Liver (tissue), 8 donors: ENCODE measurements at regions not wholly inside any gene's neighbourhood (a gene's known extent, or its start where the extent isn't known, plus 50 kb on each side); places are given as distances from the start of the nearest gene placed in this dataset.

ENCODE experiments used
- DNase-seq: peaks from one replicate; pipeline ENCODE4 v3.0.0-alpha.2; 2017; ENCODE audit warnings: low spot score
- H3K27ac ChIP-seq, 2 donors: one replicate each; pipeline ENCODE4 v1.7.0; 2013; ENCODE audit warnings: inconsistent platforms in 2 of 2, low read length in 2 of 2, control low read depth in 1 of 2, low read depth in 1 of 2, mild to moderate bottlenecking in 1 of 2
- H3K27me3 ChIP-seq, 4 donors: one replicate each; pipeline versions ENCODE4 v1.6.1 to v1.7.0; 2013; ENCODE audit warnings: low read length in 3 of 4, inconsistent platforms in 1 of 4, mild to moderate bottlenecking in 1 of 4, moderate library complexity in 1 of 4; ENCODE audit not compliant: control insufficient read depth in 4 of 4, insufficient read depth in 4 of 4
- H3K36me3 ChIP-seq, 4 donors: one replicate each; pipeline versions ENCODE4 v1.6.1 to v1.7.0; 2013; ENCODE audit warnings: low read length in 3 of 4, mild to moderate bottlenecking in 3 of 4, low read depth in 1 of 4, moderate library complexity in 1 of 4; ENCODE audit not compliant: control insufficient read depth in 4 of 4, insufficient read depth in 3 of 4
- H3K4me1 ChIP-seq, 4 donors: one replicate each; pipeline versions ENCODE4 v1.6.1 to v1.7.0; 2013; ENCODE audit warnings: low read length in 3 of 4, mild to moderate bottlenecking in 3 of 4, moderate library complexity in 1 of 4; ENCODE audit not compliant: control insufficient read depth in 4 of 4, insufficient read depth in 4 of 4
- H3K4me3 ChIP-seq, 3 donors: one replicate each; pipeline versions ENCODE4 v1.6.1 to v1.7.0; 2013; ENCODE audit warnings: low read length in 3 of 3, control low read depth in 1 of 3, low read depth in 1 of 3, mild to moderate bottlenecking in 1 of 3
- H3K9ac ChIP-seq, 2 donors: one replicate each; pipeline ENCODE4 v1.7.0; 2013; ENCODE audit warnings: low read length in 2 of 2, mild to moderate bottlenecking in 2 of 2, moderate library complexity in 2 of 2, control low read depth in 1 of 2, low read depth in 1 of 2
- H3K9me3 ChIP-seq, 4 donors: one replicate each; pipeline versions ENCODE4 v1.6.1 to v1.7.0; 2013; ENCODE audit warnings: low read length in 3 of 4; ENCODE audit not compliant: control insufficient read depth in 4 of 4
- CTCF ChIP-seq: fragments of 150-350 bp; IDR thresholded peaks from 2 replicates; pipeline ENCODE4 v1.5.1; 2017; ENCODE audit warnings: improper control_type of control experiment, low read depth, low read length; ENCODE audit not compliant: missing input control
- EGR1 ChIP-seq, 2 donors: IDR thresholded peaks; 2 replicates each; pipeline ENCODE4 v1.6.1; 2016 to 2018; ENCODE audit warnings: antibody characterized with exemption in 2 of 2, low read depth in 2 of 2
- FOXA1 ChIP-seq: IDR thresholded peaks from 2 replicates; pipeline ENCODE4 v1.6.1; 2016; ENCODE audit warnings: antibody characterized with exemption
- FOXA2 ChIP-seq: IDR thresholded peaks from 2 replicates; pipeline ENCODE4 v1.6.1; 2016; ENCODE audit warnings: antibody characterized with exemption
- GABPA ChIP-seq, 2 donors: IDR thresholded peaks in 1 of 2; conservative IDR thresholded peaks in 1 of 2; 2 replicates each; pipeline ENCODE4 v1.6.1; 2016; ENCODE audit warnings: antibody characterized with exemption in 2 of 2, mild to moderate bottlenecking in 1 of 2, moderate library complexity in 1 of 2
- HNF4A ChIP-seq, 2 donors: conservative IDR thresholded peaks; 2 replicates each; pipeline ENCODE4 v1.6.1; 2016; ENCODE audit warnings: antibody characterized with exemption in 2 of 2, mild to moderate bottlenecking in 2 of 2
- HNF4G ChIP-seq: IDR thresholded peaks from 2 replicates; pipeline ENCODE4 v1.6.1; 2016; ENCODE audit warnings: antibody characterized with exemption
- JUND ChIP-seq, 2 donors: IDR thresholded peaks; 2 replicates each; pipeline ENCODE4 v1.6.1; 2016; ENCODE audit warnings: antibody characterized with exemption in 2 of 2
- NR2F2 ChIP-seq: IDR thresholded peaks from 2 replicates; pipeline ENCODE4 v1.6.1; 2016; ENCODE audit warnings: antibody characterized with exemption
- RAD21 ChIP-seq, 2 donors: IDR thresholded peaks; 2 replicates each; pipeline ENCODE4 v1.6.1; 2016; ENCODE audit warnings: antibody characterized with exemption in 2 of 2, mild to moderate bottlenecking in 2 of 2
- REST ChIP-seq: IDR thresholded peaks from 2 replicates; pipeline ENCODE4 v1.6.1; 2016; ENCODE audit warnings: antibody characterized with exemption, mild to moderate bottlenecking
- RXRA ChIP-seq, 2 donors: IDR thresholded peaks; 2 replicates each; pipeline ENCODE4 v1.6.1; 2017 to 2018; ENCODE audit warnings: antibody characterized with exemption in 2 of 2, mild to moderate bottlenecking in 1 of 2
- SP1 ChIP-seq: IDR thresholded peaks from 2 replicates; pipeline ENCODE4 v1.6.1; 2018; ENCODE audit warnings: antibody characterized with exemption, mild to moderate bottlenecking
- TAF1 ChIP-seq: conservative IDR thresholded peaks from 2 replicates; pipeline ENCODE4 v1.6.1; 2016; ENCODE audit warnings: antibody characterized with exemption, mild to moderate bottlenecking
- YY1 ChIP-seq: IDR thresholded peaks from 2 replicates; pipeline ENCODE4 v1.6.1; 2016; ENCODE audit warnings: antibody characterized with exemption, mild to moderate bottlenecking
- ZBTB33 ChIP-seq: IDR thresholded peaks from 2 replicates; pipeline ENCODE4 v1.6.1; 2016; ENCODE audit warnings: antibody characterized with exemption
- WGBS: extraction: QIAGEN DNeasy Blood & Tissue Kit; methylation state at CpG from one replicate; pipeline ENCODE4 v1.1.7; 2013; 5-methylcytosine and 5-hydroxymethylcytosine counted together
- TF ChIP-seq, protein P1 (sequence below): IDR thresholded peaks from 2 replicates; pipeline ENCODE4 v1.6.1; 2016; ENCODE audit warnings: antibody characterized with exemption
- donor health status: healthy.
- donor health status: healthy.
- donor health status: healthy.
- donor health status: healthy.
- donor health status: healthy.

GRCh38 chr11:104462341-104462740 is 298.4 kb upstream of the PDGFD start (continued):
- no peak for TF ChIP-seq ZBTB33

- Histone ChIP-seq H3K4me1 (no peaks in the 10 kb centered on the region), H3K27ac (no peak overlapping the region), H3K27me3 (no peaks in the 10 kb centered on the region), H3K4me3 (no peak overlapping the region), H3K9ac (no peak overlapping the region), H3K36me3 (no peaks in the 10 kb centered on the region), H3K9me3 (no peaks in the 10 kb centered on the region)
- TF ChIP-seq EGR1 (IDR thresholded peaks at IDR 0.05; ENCODE audit: low read depth in 2 of 2) (no peak), RXRA (IDR thresholded peaks at IDR 0.05) (no peak), TAF1 (no peak), RAD21 (IDR thresholded peaks at IDR 0.05) (no peak), FOXA1 (no peak), ZBTB33 (no peak), GABPA (IDR thresholded peaks at IDR 0.05 in 1 of 2, conservative IDR thresholded peaks at IDR 0.05 in 1 of 2) (no peak), YY1 (no peak), CTCF (no peak), FOXA2 (no peak), HNF4A (conservative IDR thresholded peaks at IDR 0.05) (no peak), JUND (IDR thresholded peaks at IDR 0.05) (no peak), HNF4G (no peak), NR2F2 (no peak), REST (no peak), SP1 (no peak)
- TF ChIP-seq, protein P1, sequence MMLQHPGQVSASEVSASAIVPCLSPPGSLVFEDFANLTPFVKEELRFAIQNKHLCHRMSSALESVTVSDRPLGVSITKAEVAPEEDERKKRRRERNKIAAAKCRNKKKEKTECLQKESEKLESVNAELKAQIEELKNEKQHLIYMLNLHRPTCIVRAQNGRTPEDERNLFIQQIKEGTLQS: no peak
- no peak for DNase-seq
- WGBS: 68% methylated on average over 4 of the region's 4 CpGs
Measured at GRCh38 chr11:104451197-104451893, 287.4 kb upstream of the PDGFD start.
